Tongue (tissue), 1 donor: ENCODE measurements at regions not wholly inside any gene's neighbourhood (a gene's known extent, or its start where the extent isn't known, plus 50 kb on each side); places are given as distances from the start of the nearest gene placed in this dataset.
A peak's percentile ranks its signal among the peaks of the same experiment; 100 is the strongest.
"Not testable (repeated sequence)": the region's sequence is repeated elsewhere in the genome, so short reads cannot be mapped to it uniquely, and the experiment has no call there.

Experiments
- DNase-seq: peaks from one replicate; pipeline ENCODE4 v3.0.0-alpha.2; 2015

- no peak for DNase-seq
Observed at GRCh38 chr2:105494683-105495425, 96.0 kb upstream of the FHL2 start.

GRCh38 chr2:105490956-105491355, 92.1 kb upstream of the FHL2 start:
- DNase-seq: no peak

GRCh38 chr2:105490204-105490603, 91.4 kb upstream of the FHL2 start:
- no peak for DNase-seq

- DNase-seq: no peak
Observed at GRCh38 chr2:105489168-105489878, 90.5 kb upstream of the FHL2 start.

GRCh38 chr2:105488285-105488684, 89.4 kb upstream of the FHL2 start:
- peak; percentile 69 for DNase-seq

- peak; percentile 57 for DNase-seq
Observed at GRCh38 chr2:105487142-105488069, 88.6 kb upstream of the FHL2 start.

GRCh38 chr2:105486762-105487141, 87.9 kb upstream of the FHL2 start:
- no peak for DNase-seq

GRCh38 chr2:105478670-105479069, 79.8 kb upstream of the FHL2 start:
- DNase-seq: no peak

GRCh38 chr2:105477050-105477620, 78.3 kb upstream of the FHL2 start:
- DNase-seq: not testable (repeated sequence)

- DNase-seq: no peak
Observed at GRCh38 chr2:105473011-105473410, 74.2 kb upstream of the FHL2 start.

- no peak for DNase-seq
Observed at GRCh38 chr2:105470979-105471378, 72.1 kb upstream of the FHL2 start.

GRCh38 chr2:105469781-105470180, 70.9 kb upstream of the FHL2 start:
- no peak for DNase-seq

- no peak for DNase-seq
Observed at GRCh38 chr2:105468582-105469042, 69.8 kb upstream of the FHL2 start.

GRCh38 chr2:105464325-105464724, 65.5 kb upstream of the FHL2 start:
- DNase-seq: no peak

- DNase-seq: no peak
Observed at GRCh38 chr2:105460048-105460732, 61.3 kb upstream of the FHL2 start.

- no peak for DNase-seq
Observed at GRCh38 chr2:105458076-105458475, 59.2 kb upstream of the FHL2 start.

- DNase-seq: peak; percentile 52
Observed at GRCh38 chr2:105455488-105456003, 56.7 kb upstream of the FHL2 start.

- no peak for DNase-seq
Observed at GRCh38 chr2:105454801-105455485, 56.1 kb upstream of the FHL2 start.

- no peak for DNase-seq
Observed at GRCh38 chr2:105451571-105452166, 52.8 kb upstream of the FHL2 start.

GRCh38 chr2:105450471-105450870, 51.6 kb upstream of the FHL2 start:
- peak; percentile 96 for DNase-seq
